HepG2 (cell line): ENCODE measurements at regions not wholly inside any gene's neighbourhood (a gene's known extent, or its start where the extent isn't known, plus 50 kb on each side); places are given as distances from the start of the nearest gene placed in this dataset.

Experiments used
- ATAC-seq: fragments of 200-7000 bp; cut with Tn5 transposase; 3 replicates; pipeline ENCODE4 v1.9.1; 2020; ENCODE audit warnings: mild to moderate bottlenecking, moderate library complexity
- BruUV-seq: library from RNA; stranded (reverse); fragments of 400-500 nt; replicated peaks from 2 replicates; lab custom pipeline; 2021; lab: Mats Ljungman, UMichigan
- CTCF ChIA-PET: fragments of 300-600 bp; formaldehyde crosslinking; extraction: SDS; loops from one replicate; lab custom pipeline; 2021; ENCODE audit warnings: low total read pairs, inconsistent platforms, low intra/inter-chr PET ratio; lab: Yijun Ruan, JAX
- POLR2A ChIA-PET: fragments of 350-600 bp; sonication (Branson Sonifier 250); formaldehyde crosslinking; loops from one replicate; lab custom pipeline; 2020; ENCODE audit warnings: antibody characterized with exemption, inconsistent platforms; lab: Yijun Ruan, JAX
- DNase-seq: peaks from one replicate; pipeline ENCODE4 v3.0.0-alpha.2; 2015; ENCODE audit warnings: low spot score
- FAIRE-seq: peaks from 3 replicates; lab custom pipeline; 2011; peaks lifted over from hg19 to GRCh38; lab: Jason Lieb, UNC
- H2AFZ ChIP-seq: one replicate; pipeline ENCODE4 v1.6.1; 2011; ENCODE audit warnings: low read length, inconsistent platforms
- H3K27ac ChIP-seq: fragments of 300-600 bp; 3 replicates; pipeline ENCODE4 v1.8.0; 2011; ENCODE audit warnings: mixed run types, mild to moderate bottlenecking, mixed read lengths, low read length, inconsistent platforms; ENCODE audit not compliant: insufficient read depth; ENCODE audit errors: extremely low read length
- H3K27me3 ChIP-seq, 2 experiments: fragments of 200-600 bp in 1 of 2; 2 replicates in 1 of 2; 3 replicates in 1 of 2; pipeline versions ENCODE4 v1.6.0 to v1.8.0; 2011; ENCODE audit warnings: low read length in 2 of 2, mild to moderate bottlenecking in 2 of 2, moderate library complexity in 2 of 2, inconsistent platforms in 1 of 2; ENCODE audit not compliant: insufficient read depth in 2 of 2, control insufficient read depth in 1 of 2
- H3K36me3 ChIP-seq, 2 experiments: fragments of 200-600 bp in 1 of 2; replicated peaks in 1 of 2; 2 replicates in 1 of 2; 3 replicates in 1 of 2; pipeline versions ENCODE4 v1.5.1 to v1.8.0; 2011; ENCODE audit warnings: low read length in 2 of 2, inconsistent platforms in 1 of 2; ENCODE audit not compliant: insufficient read depth in 2 of 2, control insufficient read depth in 1 of 2
- H3K4me1 ChIP-seq: 2 replicates; pipeline ENCODE4 v1.5.1; 2012; ENCODE audit warnings: low read length, inconsistent platforms; ENCODE audit not compliant: insufficient read depth
- H3K4me2 ChIP-seq: 2 replicates; pipeline ENCODE4 v1.6.0; 2011; ENCODE audit warnings: low read depth, low read length, inconsistent platforms
- H3K4me3 ChIP-seq, 3 experiments: fragments of 200-600 bp in 1 of 3; sonication (generic), shearing (Covaris generic) in 1 of 3; replicated peaks in 1 of 3; 2 replicates each; pipeline ENCODE4 v1.5.1; 2011 to 2016; ENCODE audit warnings: low read length in 3 of 3, inconsistent platforms in 2 of 3, low read depth in 2 of 3, mild to moderate bottlenecking in 2 of 3, control low read depth in 1 of 3, mixed read lengths in 1 of 3; ENCODE audit not compliant: insufficient read depth in 1 of 3
- H3K79me2 ChIP-seq: one replicate; pipeline ENCODE4 v1.6.1; 2011; ENCODE audit warnings: low read length, inconsistent platforms; ENCODE audit not compliant: insufficient read depth
- H3K9ac ChIP-seq: 2 replicates; pipeline ENCODE4 v1.6.0; 2011; ENCODE audit warnings: mild to moderate bottlenecking, low read depth, low read length, inconsistent platforms; ENCODE audit not compliant: insufficient read depth
- H3K9me3 ChIP-seq: 2 replicates; pipeline ENCODE4 v1.5.1; 2012; ENCODE audit warnings: mild to moderate bottlenecking, low read length
- H4K20me1 ChIP-seq: 2 replicates; pipeline ENCODE4 v1.6.0; 2011; ENCODE audit warnings: inconsistent platforms, mild to moderate bottlenecking, low read length, moderate library complexity; ENCODE audit not compliant: insufficient read depth
- IRF2 ChIP-seq: IDR thresholded peaks from 2 replicates; pipeline ENCODE4 v1.6.1; 2018; ENCODE audit warnings: missing genetic modification reagents, missing compliant biosample characterization
- KIAA2018 ChIP-seq: sonication (generic); formaldehyde crosslinking; IDR thresholded peaks from 2 replicates; pipeline ENCODE4 v1.5.0; 2020; ENCODE audit warnings: mild to moderate bottlenecking, missing genetic modification reagents, borderline replicate concordance
- NR2C2 ChIP-seq: sonication (generic); formaldehyde crosslinking; IDR thresholded peaks from 2 replicates; pipeline ENCODE4 v1.4.0; 2020; ENCODE audit warnings: missing genetic modification reagents, mild to moderate bottlenecking, moderate library complexity, borderline replicate concordance
- SMC3 ChIP-seq: IDR thresholded peaks from 2 replicates; pipeline ENCODE4 v1.6.1; 2011; ENCODE audit warnings: low read length, improper control_type of control experiment
- ZBTB38 ChIP-seq: sonication (generic); formaldehyde crosslinking; IDR thresholded peaks from 2 replicates; pipeline ENCODE4 v1.5.1; 2020; ENCODE audit warnings: mild to moderate bottlenecking, missing genetic modification reagents
- ZMAT3 ChIP-seq: sonication (generic); formaldehyde crosslinking; conservative IDR thresholded peaks from 2 replicates; pipeline ENCODE4 v1.7.0; 2021; ENCODE audit warnings: missing genetic modification reagents
- ZNF552 ChIP-seq: sonication (generic); formaldehyde crosslinking; IDR thresholded peaks from 2 replicates; pipeline ENCODE4 v1.9.0; 2022; ENCODE audit warnings: missing genetic modification reagents, mild to moderate bottlenecking, borderline replicate concordance
- ZNF564 ChIP-seq: sonication (generic); formaldehyde crosslinking; IDR thresholded peaks from 2 replicates; pipeline ENCODE4 v1.8.1; 2023; ENCODE audit warnings: mild to moderate bottlenecking, missing genetic modification reagents
- ZNF710 ChIP-seq: sonication (generic); formaldehyde crosslinking; IDR thresholded peaks from 2 replicates; pipeline ENCODE4 v1.5.0; 2020; ENCODE audit warnings: mild to moderate bottlenecking, missing genetic modification reagents, borderline replicate concordance
- ZNF713 ChIP-seq: sonication (generic); formaldehyde crosslinking; IDR thresholded peaks from 2 replicates; pipeline ENCODE4 v1.4.0; 2020; ENCODE audit warnings: mild to moderate bottlenecking, missing genetic modification reagents
- WGBS: methylation state at CpG from one replicate; pipeline ENCODE4 v1.1.6; 2017; ENCODE audit warnings: low lambda C conversion rate; 5-methylcytosine and 5-hydroxymethylcytosine counted together
- in situ Hi-C: cut with HindIII; loops from 2 replicates; pipeline ENCODE4 v1.10.0; 2017; ENCODE audit warnings: low pct_unique_long_range_greater_than_20kb; ENCODE audit not compliant: extremely low pct_ligation_motif_present
- intact Hi-C: fragments of 100-400 bp; cut with micrococcal nuclease; formaldehyde crosslinking; loops from one replicate; pipeline ENCODE4 v1.10.0; 2022; ENCODE audit not compliant: unreplicated experiment

- TF ChIP-seq ZNF713 = no peak
- TF ChIP-seq, all 625 proteins: peak for 0
These were observed 193.7 kb upstream of the RXFP2 start (continued) for GRCh38 chr13:31545616-31546015.

DNA sequence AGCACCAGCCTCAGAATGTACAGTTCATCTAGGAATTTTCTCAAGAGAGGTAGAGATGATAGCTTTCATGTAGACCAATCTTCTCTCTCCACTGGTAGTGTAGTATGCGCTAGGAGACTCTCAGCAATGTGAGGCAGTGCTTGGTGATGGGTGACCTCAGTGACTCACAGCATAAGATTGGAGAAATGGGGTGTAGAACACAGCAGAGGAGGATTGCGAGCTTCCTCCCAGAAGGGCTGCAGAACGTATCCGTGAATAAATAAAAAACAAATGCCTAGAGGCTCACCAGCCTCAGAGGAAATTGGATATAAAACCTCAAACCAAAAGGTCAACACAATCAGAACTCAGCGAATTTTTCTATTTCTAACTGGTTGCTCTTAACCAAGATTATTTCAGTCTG is 182.9 kb upstream of the RXFP2 start:
- no peak for FAIRE-seq
- H3K4me1 ChIP-seq = no peaks in the 10 kb centered on the region
- ATAC-seq = no peak
- intact Hi-C loops = no loop called here
- H3K27ac ChIP-seq = no peak overlapping the region
- no peaks in the 10 kb centered on the region for H3K27me3 ChIP-seq
- in situ Hi-C loops = no loop called here
- H4K20me1 ChIP-seq = no peaks in the 10 kb centered on the region
- no peak for DNase-seq
- H3K79me2 ChIP-seq = no peaks in the 10 kb centered on the region
- ChIA-PET POLR2A (no interaction called here), CTCF (no interaction called here)
- H3K36me3 ChIP-seq = no peaks in the 10 kb centered on the region
- no peak overlapping the region for H3K4me2 ChIP-seq
- no peak overlapping the region for H2AFZ ChIP-seq
- no peak overlapping the region for H3K4me3 ChIP-seq
- BruUV-seq = no TSS peak
- H3K9me3 ChIP-seq = no peaks in the 10 kb centered on the region
- no peak overlapping the region for H3K9ac ChIP-seq
- WGBS = 0% methylated on average over 5 of the region's 5 CpGs
- TF ChIP-seq ZNF552 (CRISPR knock-in tag) (no peak), ZBTB38 (CRISPR knock-in tag) (no peak), ZNF564 (CRISPR knock-in tag) (no peak), KIAA2018 (no peak), NR2C2 (no peak), ZMAT3 (CRISPR knock-in tag) (no peak), IRF2 (CRISPR knock-in tag) (no peak), SMC3 (no peak), ZNF710 (CRISPR knock-in tag) (no peak)
